DMS 273 (cell line): ENCODE measurements at regions not wholly inside any gene's neighbourhood (a gene's known extent, or its start where the extent isn't known, plus 50 kb on each side); places are given as distances from the start of the nearest gene placed in this dataset.
"Not testable (repeated sequence)": the region's sequence is repeated elsewhere in the genome, so short reads cannot be mapped to it uniquely, and the experiment has no call there.

Experiments
- DNase-seq: peaks from one replicate; lab custom pipeline; 2025; ENCODE audit not compliant: unreplicated experiment; lab: John Stamatoyannopoulos, UW

GRCh38 chr6:4224067-4224978 is 88.9 kb upstream of the ECI2 start:
- peak; percentile 41 for DNase-seq

DNA sequence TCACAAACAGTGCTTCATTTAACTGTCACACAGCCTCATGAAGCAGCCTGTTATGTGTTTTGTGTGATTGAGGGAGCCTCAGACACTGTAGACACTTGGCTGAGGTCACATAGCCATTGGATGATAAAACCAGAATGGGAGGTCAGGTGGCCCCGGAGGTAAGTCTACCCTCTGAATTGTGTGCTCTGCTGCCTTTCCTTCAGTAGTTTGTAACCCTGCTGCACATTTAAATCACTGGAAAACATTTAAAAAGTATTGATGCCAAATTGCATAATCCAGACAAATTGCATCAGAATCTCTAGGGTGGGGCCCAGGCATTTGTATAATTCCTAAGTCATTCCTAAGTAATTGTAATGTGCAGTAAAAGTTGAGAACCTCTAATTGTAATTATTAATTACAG is 85.2 kb upstream of the ECI2 start:
- DNase-seq = no peak

GRCh38 chr6:4218619-4219317 is 83.4 kb upstream of the ECI2 start:
- DNase-seq = not testable (repeated sequence)

DNA sequence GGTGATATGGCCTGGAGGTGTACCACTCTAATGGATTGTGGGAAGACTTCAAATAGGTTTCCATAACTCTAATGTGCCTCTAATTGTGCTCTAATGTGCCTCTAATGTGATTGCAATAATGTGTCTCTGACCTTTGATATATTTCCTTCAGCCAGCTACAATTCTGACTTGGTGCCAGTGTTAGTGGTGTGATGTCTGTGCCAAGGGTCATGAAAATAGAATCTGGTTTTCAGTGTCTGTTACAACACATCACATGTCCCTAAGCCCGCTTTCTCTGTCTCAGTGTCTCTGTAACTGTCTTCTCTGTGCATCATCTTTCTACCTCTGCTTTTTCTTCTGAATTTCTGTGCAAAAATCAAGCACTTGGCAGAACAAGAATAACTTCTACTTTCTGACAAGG is 77.2 kb upstream of the ECI2 start:
- DNase-seq = no peak

DNA sequence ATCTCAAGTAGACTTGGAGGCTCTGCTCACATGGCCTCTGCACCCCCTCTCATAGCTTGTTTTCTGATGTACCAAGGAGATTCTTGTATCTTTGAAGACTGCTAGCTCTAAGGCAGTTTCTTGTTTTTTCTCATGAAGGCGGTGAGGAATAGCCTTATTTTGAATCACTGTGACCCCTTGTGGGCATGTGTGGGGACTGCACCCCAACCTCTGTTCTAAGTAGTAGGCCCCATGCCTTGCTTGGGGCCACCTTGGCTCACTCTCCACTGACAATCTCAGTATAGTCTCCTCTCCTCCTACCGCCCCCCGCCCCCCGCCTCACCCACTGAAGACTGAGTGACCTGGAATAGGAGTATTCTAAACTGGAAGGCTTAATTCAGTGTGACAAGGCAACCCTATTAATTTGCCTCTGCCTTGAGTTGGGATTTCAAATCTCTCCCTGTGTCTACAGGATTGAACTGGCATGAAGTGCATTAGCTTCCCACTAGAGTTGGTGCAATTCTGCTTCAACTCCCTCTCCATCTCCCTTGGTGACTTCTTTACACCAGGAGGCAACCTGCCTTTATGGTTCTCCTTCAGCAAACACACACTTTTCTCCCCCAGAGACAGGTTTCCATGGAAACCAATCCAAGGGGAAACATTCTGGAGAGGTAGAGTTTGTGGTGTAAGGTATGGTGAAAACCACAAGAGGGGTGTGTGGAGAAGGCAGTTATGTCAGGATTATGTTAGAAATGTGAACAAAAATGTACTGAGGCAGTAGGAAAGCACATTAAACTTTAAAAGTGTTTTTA is 75.4 kb upstream of the ECI2 start:
- peak; percentile 83 for DNase-seq

DNA sequence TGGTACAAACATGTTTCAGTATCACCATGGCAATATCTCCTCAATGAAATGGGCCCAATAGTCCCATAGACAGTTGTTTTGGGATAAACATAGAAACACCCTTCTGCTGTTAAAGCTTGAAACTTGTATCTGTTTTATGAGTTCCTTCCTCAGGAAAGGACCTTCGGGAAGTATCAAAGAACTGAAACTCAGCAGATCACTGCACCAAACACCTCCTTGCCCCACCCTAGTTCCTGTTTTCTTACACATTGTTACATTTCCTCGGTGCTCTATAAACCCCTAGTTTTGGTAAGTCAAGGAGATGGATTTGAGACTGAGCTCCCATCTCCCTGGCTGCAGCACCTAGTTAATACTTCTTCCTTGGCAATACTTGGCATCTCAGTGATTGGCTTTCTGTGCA is 73.8 kb upstream of the ECI2 start:
- no peak for DNase-seq

GRCh38 chr6:4208158-4208557 is 72.8 kb upstream of the ECI2 start:
- DNase-seq = peak; percentile 33

DNA sequence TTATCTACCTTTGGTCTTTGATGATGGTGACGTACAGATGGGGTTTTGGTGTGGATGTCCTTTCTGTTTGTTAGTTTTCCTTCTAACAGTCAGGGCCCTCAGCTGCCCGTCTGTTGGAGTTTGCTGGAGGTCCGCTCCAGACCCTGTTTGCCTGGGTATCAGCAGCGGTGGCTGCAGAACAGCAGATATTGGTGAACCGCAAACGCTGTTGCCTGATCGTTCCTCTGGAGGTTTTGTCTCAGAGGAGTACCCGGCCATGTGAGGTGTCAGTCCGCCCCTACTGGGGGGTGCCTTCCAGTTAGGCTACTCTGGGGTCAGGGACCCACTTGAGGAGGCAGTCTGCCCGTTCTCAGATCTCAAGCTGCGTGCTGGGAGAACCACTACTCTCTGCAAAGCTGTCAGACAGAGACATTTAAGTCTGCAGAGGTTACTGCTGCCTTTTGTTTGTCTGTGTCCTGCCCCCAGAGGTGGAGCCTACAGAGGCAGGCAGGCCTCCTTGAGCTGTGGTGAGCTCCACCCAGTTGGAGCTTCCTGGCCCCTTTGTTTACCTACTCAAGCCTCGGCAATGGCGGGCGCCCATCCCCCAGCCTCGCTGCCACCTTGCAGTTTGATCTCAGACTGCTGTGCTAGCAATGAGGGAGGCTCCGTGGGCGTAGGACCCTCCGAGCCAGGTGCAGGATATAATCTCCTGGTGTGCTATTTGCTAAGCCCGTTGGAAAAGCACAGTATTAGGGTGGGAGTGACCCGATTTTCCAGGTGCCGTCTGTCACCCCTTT is 68.5 kb upstream of the ECI2 start:
- DNase-seq = not testable (repeated sequence)

GRCh38 chr6:4192627-4193026 is 57.3 kb upstream of the ECI2 start:
- no peak for DNase-seq

GRCh38 chr6:4192173-4192572 is 56.8 kb upstream of the ECI2 start:
- no peak for DNase-seq

DNA sequence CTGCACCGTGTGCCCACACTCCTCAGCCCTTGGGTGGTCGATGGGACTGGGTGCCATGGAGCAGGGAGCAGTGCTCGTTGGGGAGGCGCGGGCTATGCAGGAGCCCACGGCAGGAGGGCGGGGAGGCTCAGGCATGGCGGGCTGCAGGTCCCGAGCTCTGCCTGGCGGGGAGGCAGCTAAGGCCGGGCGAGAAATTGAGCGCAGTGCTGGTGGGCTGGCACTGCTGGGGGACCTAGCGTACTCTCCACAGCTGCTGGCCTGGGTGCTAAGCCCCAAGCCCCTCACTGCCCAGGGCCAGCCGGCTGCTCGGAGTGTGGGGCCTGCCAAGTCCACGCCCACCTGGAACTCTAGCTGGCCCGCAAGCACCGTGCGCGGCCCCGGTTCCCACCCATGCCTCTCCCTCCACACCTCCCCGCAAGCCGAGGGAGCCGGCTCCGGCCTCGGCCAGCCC is 55.9 kb upstream of the ECI2 start:
- DNase-seq = no peak

GRCh38 chr6:4189249-4189648 is 53.9 kb upstream of the ECI2 start:
- no peak for DNase-seq

GRCh38 chr6:4188801-4189200 is 53.4 kb upstream of the ECI2 start:
- no peak for DNase-seq

GRCh38 chr6:4187480-4187879 is 52.1 kb upstream of the ECI2 start:
- DNase-seq = no peak

DNA sequence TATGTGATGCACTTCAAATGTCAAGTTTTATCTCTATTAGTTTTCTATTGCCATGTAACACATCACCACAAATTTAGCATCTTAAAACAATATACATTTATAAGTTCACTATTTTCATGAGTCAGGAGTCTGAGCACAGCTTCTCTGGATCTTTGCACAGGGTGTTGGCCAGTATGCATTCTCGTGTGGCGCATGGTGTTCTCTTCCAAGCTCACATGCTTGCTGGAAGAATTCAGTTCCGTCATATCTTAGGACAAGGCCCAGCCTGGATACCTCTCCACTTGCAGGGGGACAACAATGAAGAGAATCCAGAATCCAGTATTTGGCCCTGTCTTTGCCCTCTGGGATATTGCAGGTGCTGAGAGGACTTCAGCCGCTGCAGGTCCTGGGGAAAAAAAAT is 51.0 kb upstream of the ECI2 start:
- no peak for DNase-seq

DNA sequence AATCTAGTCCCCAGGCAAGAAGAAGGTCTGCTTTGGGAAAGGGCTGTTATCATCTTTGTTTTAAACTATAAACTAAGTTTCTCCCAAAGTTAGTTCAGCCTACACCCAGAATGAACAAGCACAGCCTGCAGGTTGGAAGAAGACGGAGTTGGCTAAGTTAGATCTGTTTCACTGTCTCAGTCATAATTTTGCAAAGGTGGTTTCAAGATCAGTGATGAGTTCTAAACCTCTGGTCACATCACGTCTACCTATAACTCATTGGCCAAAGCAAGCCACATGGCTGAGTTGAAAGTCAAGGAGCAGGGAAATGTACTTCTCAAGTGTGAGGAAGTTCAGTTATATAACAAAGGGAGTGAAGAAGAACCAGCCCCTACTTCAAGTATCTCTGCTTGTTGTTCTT is 50.5 kb upstream of the ECI2 start:
- no peak for DNase-seq

GRCh38 chr6:4185419-4185818 is 50.0 kb upstream of the ECI2 start:
- DNase-seq = no peak
